Mesenchymal stem cell (in vitro differentiated cells and primary cell): ENCODE measurements at regions not wholly inside any gene's neighbourhood (a gene's known extent, or its start where the extent isn't known, plus 50 kb on each side); places are given as distances from the start of the nearest gene placed in this dataset.

Experiments
- DNase-seq: peaks from one replicate; pipeline ENCODE4 v3.0.0-alpha.2; 2013
- H2AFZ ChIP-seq: one replicate; pipeline ENCODE4 v1.6.1; 2013; ENCODE audit warnings: low read depth, mild to moderate bottlenecking, control low read depth, inconsistent platforms, low read length, moderate library complexity
- H2AK5ac ChIP-seq: 2 replicates; pipeline ENCODE4 v1.6.1; 2013; ENCODE audit warnings: low read length, moderate library complexity, mild to moderate bottlenecking, inconsistent platforms; ENCODE audit not compliant: severe bottlenecking
- H2BK120ac ChIP-seq: one replicate; pipeline ENCODE4 v1.6.1; 2013; ENCODE audit warnings: low read depth, mild to moderate bottlenecking, inconsistent platforms, low read length, moderate library complexity
- H2BK12ac ChIP-seq, 2 experiments: one replicate each; pipeline ENCODE4 v1.6.1; 2013; ENCODE audit warnings: inconsistent platforms in 2 of 2, low read length in 2 of 2, mild to moderate bottlenecking in 2 of 2, moderate library complexity in 2 of 2, control low read depth in 1 of 2
- H2BK15ac ChIP-seq: one replicate; pipeline ENCODE4 v1.6.1; 2013; ENCODE audit warnings: mild to moderate bottlenecking, low read depth, inconsistent platforms; ENCODE audit not compliant: poor library complexity, severe bottlenecking
- H2BK5ac ChIP-seq: 2 replicates; pipeline ENCODE4 v1.6.1; 2013; ENCODE audit warnings: low read depth, mild to moderate bottlenecking, low read length, control low read depth, inconsistent platforms; ENCODE audit not compliant: poor library complexity, severe bottlenecking
- H3K14ac ChIP-seq, 2 experiments: one replicate each; pipeline ENCODE4 v1.6.1; 2013; ENCODE audit warnings: inconsistent platforms in 2 of 2, low read length in 2 of 2, control low read depth in 1 of 2, mild to moderate bottlenecking in 1 of 2, moderate library complexity in 1 of 2
- H3K18ac ChIP-seq, 2 experiments: one replicate each; pipeline ENCODE4 v1.6.1; 2013; ENCODE audit warnings: inconsistent platforms in 2 of 2, low read length in 2 of 2, control low read depth in 1 of 2, low read depth in 1 of 2, mild to moderate bottlenecking in 1 of 2
- H3K23ac ChIP-seq, 2 experiments: one replicate each; pipeline ENCODE4 v1.6.1; 2013; ENCODE audit warnings: inconsistent platforms in 2 of 2, low read length in 2 of 2, mild to moderate bottlenecking in 2 of 2, moderate library complexity in 2 of 2, control low read depth in 1 of 2
- H3K27ac ChIP-seq: 2 replicates; pipeline ENCODE4 v1.5.1; 2013; ENCODE audit warnings: mild to moderate bottlenecking, moderate library complexity, low read length, control low read depth, inconsistent platforms; ENCODE audit not compliant: poor library complexity, severe bottlenecking
- H3K27me3 ChIP-seq, 2 experiments: 2 replicates each; pipeline versions ENCODE4 v1.6.1 to v1.7.0; 2013; ENCODE audit warnings: low read length in 2 of 2, mild to moderate bottlenecking in 2 of 2, moderate library complexity in 2 of 2, control low read depth in 1 of 2, inconsistent platforms in 1 of 2; ENCODE audit not compliant: control insufficient read depth in 1 of 2, insufficient read depth in 1 of 2
- H3K36me3 ChIP-seq, 2 experiments: 2 replicates each; pipeline versions ENCODE4 v1.6.1 to v1.7.0; 2013; ENCODE audit warnings: low read length in 2 of 2, control low read depth in 1 of 2, inconsistent platforms in 1 of 2, low read depth in 1 of 2, mild to moderate bottlenecking in 1 of 2; ENCODE audit not compliant: insufficient read depth in 2 of 2, control insufficient read depth in 1 of 2
- H3K4ac ChIP-seq, 2 experiments: one replicate each; pipeline ENCODE4 v1.6.1; 2013; ENCODE audit warnings: inconsistent platforms in 2 of 2, low read length in 2 of 2, mild to moderate bottlenecking in 2 of 2, moderate library complexity in 2 of 2, control low read depth in 1 of 2, low read depth in 1 of 2
- H3K4me1 ChIP-seq: 2 replicates; pipeline ENCODE4 v1.6.1; 2013; ENCODE audit warnings: low read depth, low read length, control low read depth; ENCODE audit not compliant: control insufficient read depth, insufficient read depth
- H3K4me2 ChIP-seq: 2 replicates; pipeline ENCODE4 v1.6.1; 2013; ENCODE audit warnings: low read length, mild to moderate bottlenecking, inconsistent platforms; ENCODE audit not compliant: poor library complexity, severe bottlenecking
- H3K4me3 ChIP-seq, 2 experiments: 2 replicates each; pipeline versions ENCODE4 v1.5.1 to v1.7.0; 2013; ENCODE audit warnings: low read length in 2 of 2, mild to moderate bottlenecking in 2 of 2, control low read depth in 1 of 2, low read depth in 1 of 2; ENCODE audit not compliant: insufficient read depth in 1 of 2
- H3K79me1 ChIP-seq: replicated peaks from 2 replicates; pipeline ENCODE4 v1.6.1; 2013; ENCODE audit warnings: mild to moderate bottlenecking, control low read depth, low read length, inconsistent platforms; ENCODE audit not compliant: poor library complexity, severe bottlenecking
- H3K9ac ChIP-seq: 2 replicates; pipeline ENCODE4 v1.7.0; 2013; ENCODE audit warnings: mild to moderate bottlenecking, low read length, moderate library complexity
- H3K9me3 ChIP-seq: 2 replicates; pipeline ENCODE4 v1.7.0; 2013; ENCODE audit warnings: mild to moderate bottlenecking, low read length; ENCODE audit not compliant: control insufficient read depth
- H4K8ac ChIP-seq: one replicate; pipeline ENCODE4 v1.6.1; 2013; ENCODE audit warnings: inconsistent platforms, mild to moderate bottlenecking, low read length, moderate library complexity
- H4K91ac ChIP-seq: one replicate; pipeline ENCODE4 v1.6.1; 2013; ENCODE audit warnings: mild to moderate bottlenecking, low read length, inconsistent platforms
- WGBS: methylation state at CpG from one replicate; pipeline ENCODE4 v1.1.7; 2013; ENCODE audit warnings: mixed read lengths; 5-methylcytosine and 5-hydroxymethylcytosine counted together

- no peak overlapping the region for H3K18ac ChIP-seq
- no peak overlapping the region for H3K14ac ChIP-seq
- H3K9me3 ChIP-seq = no peaks in the 10 kb centered on the region
- H2AFZ ChIP-seq = no peak overlapping the region
- H2AK5ac ChIP-seq = no peak overlapping the region
- no peak overlapping the region for H2BK15ac ChIP-seq
- no peak overlapping the region for H3K4me2 ChIP-seq
- H2BK120ac ChIP-seq = no peak overlapping the region
- no peak overlapping the region for H3K9ac ChIP-seq
- no peak overlapping the region for H3K27ac ChIP-seq
- H3K79me1 ChIP-seq = no peaks in the 10 kb centered on the region
- H3K4me1 ChIP-seq = no peaks in the 10 kb centered on the region
- no peak overlapping the region for H2BK12ac ChIP-seq
- H3K4ac ChIP-seq = no peak overlapping the region
- no peaks in the 10 kb centered on the region for H3K36me3 ChIP-seq
- H2BK5ac ChIP-seq = no peak overlapping the region
- no peak overlapping the region for H4K8ac ChIP-seq
- peaks cover 0 to 3% of the 10 kb centered on the region in 2 experiments for H3K27me3 ChIP-seq
- WGBS = 49% methylated on average over 3 of the region's 3 CpGs
- no peak overlapping the region for H3K4me3 ChIP-seq
- no peak overlapping the region for H4K91ac ChIP-seq
- DNase-seq = no peak
- H3K23ac ChIP-seq = no peak overlapping the region
These were observed 388.4 kb upstream of the TEX13C start for GRCh38 chrX:124931241-124931640.

GRCh38 chrX:124931958-124932357 is 387.7 kb upstream of the TEX13C start:
- Histone ChIP-seq H3K4me2 (no peak overlapping the region), H2BK15ac (no peak overlapping the region), H2AFZ (no peak overlapping the region), H3K36me3 (no peaks in the 10 kb centered on the region), H2BK5ac (no peak overlapping the region), H3K27me3 (peaks cover 0 to 4% of the 10 kb centered on the region in 2 experiments), H3K23ac (no peak overlapping the region), H2BK120ac (no peak overlapping the region), H4K91ac (no peak overlapping the region), H3K9me3 (no peaks in the 10 kb centered on the region), H3K9ac (no peak overlapping the region), H3K18ac (no peak overlapping the region), H3K4me3 (no peak overlapping the region), H3K4me1 (no peaks in the 10 kb centered on the region), H2BK12ac (no peak overlapping the region), H4K8ac (no peak overlapping the region), H2AK5ac (no peak overlapping the region), H3K14ac (no peak overlapping the region), H3K4ac (no peak overlapping the region), H3K79me1 (no peaks in the 10 kb centered on the region), H3K27ac (no peak overlapping the region)
- WGBS = 44% methylated on average over 3 of the region's 3 CpGs
- no peak for DNase-seq

- no peak overlapping the region for H3K27ac ChIP-seq
- no peak overlapping the region for H2BK5ac ChIP-seq
- H3K14ac ChIP-seq = no peak overlapping the region
- no peak overlapping the region for H3K4ac ChIP-seq
- no peaks in the 10 kb centered on the region for H3K36me3 ChIP-seq
- no peak overlapping the region for H2BK15ac ChIP-seq
- no peaks in the 10 kb centered on the region for H3K4me1 ChIP-seq
- no peak for DNase-seq
- H3K4me2 ChIP-seq = no peak overlapping the region
- H2AFZ ChIP-seq = no peak overlapping the region
- no peaks in the 10 kb centered on the region for H3K79me1 ChIP-seq
- no peak overlapping the region for H3K18ac ChIP-seq
- H3K27me3 ChIP-seq = peaks cover 0 to 4% of the 10 kb centered on the region in 2 experiments
- no peak overlapping the region for H4K91ac ChIP-seq
- WGBS = no CpG with 5 or more reads among the region's 2 CpGs
- H2BK12ac ChIP-seq = no peak overlapping the region
- no peak overlapping the region for H3K9ac ChIP-seq
- no peak overlapping the region for H4K8ac ChIP-seq
- H2BK120ac ChIP-seq = no peak overlapping the region
- peaks cover 4% of the 10 kb centered on the region for H3K9me3 ChIP-seq
- H3K4me3 ChIP-seq = no peak overlapping the region
- no peak overlapping the region for H2AK5ac ChIP-seq
- H3K23ac ChIP-seq = no peak overlapping the region
These were observed 381.0 kb upstream of the TEX13C start for GRCh38 chrX:124938715-124939114.

- Histone ChIP-seq H3K18ac (no peak overlapping the region), H3K79me1 (no peaks in the 10 kb centered on the region), H3K9ac (no peak overlapping the region), H2AFZ (no peak overlapping the region), H3K4me1 (no peaks in the 10 kb centered on the region), H3K14ac (no peak overlapping the region), H3K23ac (no peak overlapping the region), H3K27ac (no peak overlapping the region), H3K36me3 (no peaks in the 10 kb centered on the region), H2BK5ac (no peak overlapping the region), H4K8ac (no peak overlapping the region), H2BK12ac (no peak overlapping the region), H3K4me2 (no peak overlapping the region), H3K9me3 (peaks cover 4% of the 10 kb centered on the region), H3K27me3 (peaks cover 0 to 4% of the 10 kb centered on the region in 2 experiments), H3K4ac (no peak overlapping the region), H3K4me3 (no peak overlapping the region), H4K91ac (no peak overlapping the region), H2BK15ac (no peak overlapping the region), H2AK5ac (no peak overlapping the region), H2BK120ac (no peak overlapping the region)
- WGBS = 68% methylated on average over 3 of the region's 3 CpGs
- no peak for DNase-seq
These were observed 379.1 kb upstream of the TEX13C start for GRCh38 chrX:124940531-124940930.
